Fibroblast of pulmonary artery (primary cell): ENCODE measurements at regions not wholly inside any gene's neighbourhood (a gene's known extent, or its start where the extent isn't known, plus 50 kb on each side); places are given as distances from the start of the nearest gene placed in this dataset.

Source experiments
- DNase-seq: peaks from one replicate; pipeline ENCODE4 v3.0.0-alpha.2; 2010; ENCODE audit warnings: low read depth
- H3K4me3 ChIP-seq: replicated peaks from 2 replicates; pipeline ENCODE4 v1.5.1; 2011; ENCODE audit warnings: low read depth, mild to moderate bottlenecking, control low read depth, low read length, moderate library complexity
- CTCF ChIP-seq: IDR thresholded peaks from 2 replicates; pipeline ENCODE4 v1.5.1; 2011; ENCODE audit warnings: mild to moderate bottlenecking, control low read depth, low read length, inconsistent platforms; ENCODE audit errors: missing control alignments

DNA sequence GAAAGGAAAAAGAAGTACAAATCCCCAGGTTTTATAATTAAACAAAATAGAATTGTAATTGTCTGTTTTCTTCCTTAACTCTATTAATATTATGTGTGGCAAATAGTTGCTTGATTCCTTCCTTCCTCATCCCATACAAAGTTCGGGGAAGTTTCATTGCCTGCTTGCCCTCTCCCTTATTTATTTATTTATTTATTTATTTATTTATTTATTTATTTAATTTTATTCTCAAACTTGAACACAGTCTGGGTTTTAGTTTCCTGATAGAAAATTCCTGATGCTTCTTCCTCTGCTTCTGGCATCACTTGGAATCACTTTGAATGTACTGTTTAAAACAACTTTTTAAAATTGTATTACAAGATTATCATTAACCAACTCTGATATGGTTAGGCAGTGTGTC lies 145.8 kb upstream of the SOX5 start:
- no peak overlapping the region for H3K4me3 ChIP-seq
- DNase-seq = no peak
- TF ChIP-seq CTCF = no peak

- DNase-seq = no peak
- TF ChIP-seq CTCF = no peak
- H3K4me3 ChIP-seq = no peak overlapping the region
These were observed 140.0 kb upstream of the SOX5 start for GRCh38 chr12:24089510-24089890.

DNA sequence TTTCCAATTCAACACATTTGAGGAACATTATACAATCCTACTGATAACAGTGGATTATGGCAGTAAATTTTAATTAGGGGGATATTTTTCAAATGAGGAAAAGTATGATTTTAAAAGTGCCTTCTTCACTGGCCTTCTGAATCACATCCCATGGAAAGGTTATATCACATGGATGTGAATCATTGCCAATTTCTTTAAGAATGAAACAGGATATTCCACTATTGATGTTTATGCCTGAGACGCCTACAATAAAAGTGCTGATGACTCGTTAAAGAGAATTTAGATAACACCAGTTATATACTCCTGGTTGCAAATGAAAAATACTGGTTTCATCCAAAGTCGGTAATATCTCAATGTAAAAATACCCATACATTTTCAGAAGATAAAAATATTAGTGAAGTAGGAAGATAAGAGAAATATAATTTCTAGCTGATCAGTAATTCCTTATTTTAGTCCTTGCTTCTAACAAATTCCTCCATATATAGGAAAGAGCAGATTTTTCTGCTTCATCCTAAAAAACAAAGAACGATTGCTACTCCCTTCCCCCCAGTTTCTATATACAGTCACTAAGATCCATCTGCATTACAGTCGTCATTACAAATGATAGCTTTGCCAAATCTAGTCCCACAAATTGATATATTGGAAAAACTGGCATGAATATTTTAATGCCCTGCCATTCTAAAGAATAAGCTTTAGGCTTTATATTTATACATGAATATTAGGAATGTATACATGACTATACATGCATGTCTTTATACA lies 139.5 kb upstream of the SOX5 start:
- H3K4me3 ChIP-seq = no peak overlapping the region
- TF ChIP-seq CTCF = no peak
- DNase-seq = no peak

DNA sequence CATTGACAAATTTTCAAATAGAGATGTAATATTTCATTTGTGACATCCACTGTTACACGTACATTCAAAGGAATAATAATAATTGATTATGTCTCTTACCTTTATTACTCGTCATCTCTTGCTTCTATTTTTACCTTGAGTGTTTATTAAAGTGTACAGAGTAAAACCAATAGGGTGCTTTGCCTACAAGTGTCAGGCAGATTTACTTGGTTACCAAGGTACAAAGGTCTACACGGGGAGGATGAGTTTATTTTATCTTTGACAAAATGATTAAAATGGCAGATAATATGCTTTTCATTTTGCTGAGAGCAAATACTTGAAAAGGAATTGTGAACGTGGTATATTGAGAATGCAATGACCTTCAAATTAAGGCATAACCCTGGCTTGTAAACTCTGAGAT lies 137.8 kb upstream of the SOX5 start:
- no peak overlapping the region for H3K4me3 ChIP-seq
- TF ChIP-seq CTCF = no peak
- no peak for DNase-seq

GRCh38 chr12:24084800-24085199 lies 135.3 kb upstream of the SOX5 start:
- no peak for TF ChIP-seq CTCF
- DNase-seq = no peak
- no peak overlapping the region for H3K4me3 ChIP-seq

DNA sequence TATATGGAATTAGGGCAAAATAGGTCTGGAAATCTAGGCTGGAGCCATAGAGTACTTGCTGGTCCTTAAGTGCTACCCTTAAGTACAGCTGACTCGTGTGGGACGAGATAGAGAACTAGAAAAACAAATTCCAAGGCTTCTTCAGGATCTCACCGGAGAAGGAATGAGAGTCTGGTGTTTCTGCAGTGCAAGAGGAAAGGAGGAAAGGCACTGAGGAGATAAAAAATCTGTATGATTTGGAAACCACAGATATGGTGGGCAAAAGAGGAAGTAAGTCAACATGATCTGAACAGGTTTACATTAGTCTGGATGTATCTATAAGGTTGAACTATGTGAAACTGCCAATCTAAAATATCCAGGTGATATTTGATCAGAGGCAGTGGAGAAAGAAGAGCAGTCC lies 134.4 kb upstream of the SOX5 start:
- DNase-seq = no peak
- TF ChIP-seq CTCF = no peak
- no peak overlapping the region for H3K4me3 ChIP-seq

DNA sequence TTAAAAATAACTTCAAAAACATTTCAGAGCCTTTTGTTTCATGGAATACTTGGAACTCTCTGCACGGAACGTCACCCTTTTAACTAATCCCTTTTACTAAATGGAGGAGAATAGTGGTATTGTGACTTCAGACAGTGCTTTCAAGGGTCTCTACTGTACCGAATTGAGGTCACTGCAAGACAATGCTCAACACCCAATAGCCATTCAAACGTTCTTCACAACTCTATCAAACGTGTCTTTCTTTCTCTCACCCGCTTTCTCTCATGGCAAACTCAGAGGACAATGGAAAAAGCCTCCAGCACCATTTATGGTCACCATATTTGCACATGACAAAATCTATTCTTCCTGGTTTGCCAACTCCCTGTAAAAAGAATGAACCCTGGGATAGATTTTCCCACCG lies 132.1 kb upstream of the SOX5 start:
- DNase-seq = no peak
- H3K4me3 ChIP-seq = no peak overlapping the region
- TF ChIP-seq CTCF = no peak
